HPDE6-E6E7 (cell line): ENCODE measurements at regions not wholly inside any gene's neighbourhood (a gene's known extent, or its start where the extent isn't known, plus 50 kb on each side); places are given as distances from the start of the nearest gene placed in this dataset.
"Not testable (repeated sequence)": the region's sequence is repeated elsewhere in the genome, so short reads cannot be mapped to it uniquely, and the experiment has no call there.

Experiments
- DNase-seq: peaks from one replicate; pipeline ENCODE4 v3.0.0; 2011; ENCODE audit warnings: missing footprints; ENCODE audit errors: extremely low spot score

DNA sequence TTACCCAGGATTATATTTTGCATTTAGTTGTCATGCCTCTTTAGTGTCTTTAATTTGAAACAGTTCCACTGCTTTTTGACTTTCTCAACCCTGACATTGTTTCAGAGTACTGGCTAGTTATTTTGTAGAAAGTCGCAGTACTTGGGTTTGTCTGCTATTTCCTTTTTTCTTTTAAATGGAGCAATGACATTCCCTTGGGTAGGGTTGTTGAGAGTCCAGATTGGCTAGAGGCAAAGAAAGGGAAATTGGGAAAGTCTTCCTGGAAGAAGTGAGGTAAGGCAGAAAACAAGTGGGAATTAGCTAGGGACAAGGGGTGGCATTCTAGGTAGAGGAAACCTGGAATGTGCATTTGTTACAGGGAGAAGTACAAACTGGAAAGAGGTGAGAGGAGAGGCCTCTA lies 245.9 kb downstream of the EMP1 start:
- DNase-seq: no peak

DNA sequence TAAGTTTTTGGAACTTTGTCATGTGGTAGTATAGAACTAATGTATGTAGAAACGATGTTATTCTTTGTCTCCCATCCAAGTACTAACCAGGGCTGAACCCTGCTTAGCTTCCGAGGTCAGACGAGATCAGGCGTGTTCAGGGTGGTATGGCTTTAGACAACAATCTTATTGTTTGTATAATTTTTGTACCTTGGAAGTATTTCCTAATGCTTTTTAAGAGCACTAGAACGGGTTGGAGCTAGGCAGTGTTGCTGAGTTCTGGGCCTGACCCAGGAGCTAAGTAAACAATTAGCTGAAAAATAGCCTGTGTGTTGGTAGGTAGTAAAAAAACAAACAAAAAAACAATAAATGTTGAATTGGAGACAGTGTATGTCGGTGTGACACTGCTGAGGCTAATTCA lies 244.3 kb downstream of the EMP1 start:
- no peak for DNase-seq

DNA sequence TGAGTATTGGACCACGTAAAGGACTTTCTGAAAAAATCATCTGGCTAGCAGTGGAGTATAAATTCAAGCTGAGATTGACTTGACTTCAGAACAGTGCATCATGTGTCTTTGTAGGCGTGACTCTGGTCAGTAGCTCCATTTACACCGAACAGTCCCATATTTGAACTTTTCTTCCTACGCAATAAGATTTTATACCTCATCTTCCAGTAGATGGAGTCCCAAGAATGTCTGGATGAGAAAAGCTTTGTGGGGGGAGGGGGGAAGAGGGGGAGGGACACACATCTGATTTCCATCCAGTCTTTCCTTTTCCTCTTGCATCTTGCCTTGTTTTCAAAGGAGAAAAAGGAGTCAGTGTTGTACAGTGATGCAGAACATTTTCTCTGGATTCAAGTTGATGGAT lies 241.0 kb downstream of the EMP1 start:
- DNase-seq: no peak

DNA sequence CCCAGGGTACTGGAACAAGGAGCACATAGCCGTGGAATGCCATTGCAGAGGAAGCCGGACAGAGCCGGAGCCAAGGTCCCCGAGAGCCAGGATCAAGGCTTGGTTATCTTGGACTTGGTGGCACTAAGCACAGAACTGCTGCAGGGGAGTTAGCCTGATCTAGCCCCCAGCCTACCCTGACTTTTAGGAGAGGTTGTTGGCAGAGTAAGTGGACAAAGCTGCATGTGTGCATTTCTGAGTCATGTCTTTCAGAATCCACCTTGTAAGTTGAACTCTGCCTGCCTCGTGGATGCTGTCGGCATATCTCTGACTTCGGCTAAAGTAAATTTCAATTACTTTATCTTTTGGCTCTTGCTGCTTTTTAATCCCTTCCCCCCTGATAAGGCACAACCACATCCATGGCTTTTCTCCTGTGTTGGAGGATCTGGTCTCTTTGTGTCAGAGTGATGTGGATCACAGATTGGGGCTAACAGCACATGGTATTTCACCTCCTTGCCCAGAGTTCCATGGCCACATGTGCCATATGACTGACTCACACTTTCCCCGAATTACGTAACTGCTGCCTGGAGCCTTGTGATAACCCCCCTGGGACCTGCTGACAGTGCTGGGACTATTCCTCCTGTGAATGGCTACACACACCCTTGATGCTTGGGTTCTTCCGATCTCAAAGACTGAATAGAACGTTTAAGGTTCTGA lies 240.3 kb downstream of the EMP1 start:
- DNase-seq: no peak

DNA sequence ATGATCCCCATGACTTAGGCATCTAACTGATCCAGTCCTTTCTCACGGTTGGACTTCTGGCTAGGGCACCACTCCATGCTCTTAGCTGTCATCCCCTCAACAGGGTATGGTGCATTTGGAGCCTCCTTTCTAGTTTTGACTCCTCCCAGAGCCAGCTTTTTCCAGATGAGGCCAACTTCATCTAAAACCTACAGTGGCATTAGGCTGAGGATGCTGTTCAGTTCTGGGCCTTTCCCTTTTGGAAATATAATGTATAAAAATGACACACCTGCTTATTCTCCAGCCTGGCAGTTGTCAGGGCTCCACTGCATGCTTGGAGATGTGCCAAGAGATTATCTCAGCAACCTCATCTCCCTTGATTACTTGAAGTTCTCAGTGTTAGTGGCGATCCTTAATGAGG lies 239.7 kb downstream of the EMP1 start:
- no peak for DNase-seq

DNA sequence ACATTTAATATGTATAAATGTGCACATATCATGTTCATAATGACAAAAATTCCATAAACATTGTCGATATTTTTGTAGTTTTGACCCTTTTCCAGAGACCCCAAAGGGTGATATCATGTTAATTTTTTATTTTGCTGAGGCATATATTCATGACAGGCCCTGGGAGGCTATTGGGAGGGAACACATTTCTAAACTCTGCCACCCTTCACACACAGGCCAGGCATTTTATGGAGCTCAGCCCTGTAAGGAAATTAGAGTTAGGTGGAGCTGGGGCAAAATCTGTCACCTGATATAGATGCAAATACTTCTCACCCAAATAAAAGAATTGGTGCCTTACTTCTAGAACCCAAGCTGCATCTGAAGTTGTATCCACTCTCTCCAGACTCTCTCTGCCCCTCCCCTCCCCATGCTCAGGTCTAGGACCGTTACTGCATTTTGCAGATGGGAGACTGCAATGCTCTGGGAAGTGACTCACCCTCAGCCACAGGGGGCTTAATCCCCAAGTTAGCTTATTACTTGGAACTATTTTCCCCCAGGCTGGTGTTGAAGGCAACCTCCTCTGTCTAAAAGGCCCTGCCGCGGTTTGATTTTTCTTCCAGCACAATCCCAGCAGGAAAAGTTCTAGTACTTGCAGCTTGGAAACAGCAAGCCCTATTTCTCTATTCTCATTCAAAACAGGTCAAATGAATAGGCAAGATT lies 238.9 kb downstream of the EMP1 start:
- DNase-seq: no peak

DNA sequence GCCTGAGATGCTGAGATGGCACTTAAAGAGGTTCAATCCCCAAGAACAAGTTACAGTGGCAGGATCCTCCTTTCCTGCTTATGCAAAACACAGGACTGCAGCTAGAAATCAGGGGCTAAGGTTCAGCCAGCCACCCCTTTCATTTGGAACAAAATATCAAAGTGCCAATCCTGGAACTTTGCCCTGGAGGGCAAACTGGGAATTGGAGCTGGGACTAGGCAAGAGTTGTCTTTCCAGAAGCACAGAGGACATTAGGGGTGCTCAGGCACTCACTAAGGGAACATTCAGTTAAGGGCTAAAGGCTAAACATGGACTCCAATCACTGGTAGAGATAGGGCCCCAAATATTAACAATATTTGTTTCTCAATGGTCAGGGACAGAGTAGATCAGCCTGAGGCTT lies 237.2 kb downstream of the EMP1 start:
- DNase-seq: no peak

DNA sequence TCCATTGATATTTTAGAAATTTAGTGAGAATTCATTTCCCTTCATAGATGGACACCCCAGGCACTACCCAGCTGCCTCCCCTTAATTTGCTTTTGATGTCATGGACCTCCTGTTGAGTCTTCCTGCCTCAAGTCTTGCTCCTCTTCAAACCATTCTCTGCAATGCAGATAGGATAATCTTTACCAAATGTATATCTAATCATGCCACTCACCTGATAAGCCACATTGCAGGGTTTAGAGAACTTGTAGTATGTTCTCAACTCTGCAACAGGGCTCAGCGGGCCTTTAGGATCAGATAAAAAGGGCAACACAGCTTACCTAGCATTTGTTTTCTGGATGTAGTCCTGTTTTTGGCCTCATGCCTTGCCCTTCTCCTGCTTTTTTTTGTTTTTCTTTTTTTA lies 234.5 kb downstream of the EMP1 start:
- no peak for DNase-seq

DNA sequence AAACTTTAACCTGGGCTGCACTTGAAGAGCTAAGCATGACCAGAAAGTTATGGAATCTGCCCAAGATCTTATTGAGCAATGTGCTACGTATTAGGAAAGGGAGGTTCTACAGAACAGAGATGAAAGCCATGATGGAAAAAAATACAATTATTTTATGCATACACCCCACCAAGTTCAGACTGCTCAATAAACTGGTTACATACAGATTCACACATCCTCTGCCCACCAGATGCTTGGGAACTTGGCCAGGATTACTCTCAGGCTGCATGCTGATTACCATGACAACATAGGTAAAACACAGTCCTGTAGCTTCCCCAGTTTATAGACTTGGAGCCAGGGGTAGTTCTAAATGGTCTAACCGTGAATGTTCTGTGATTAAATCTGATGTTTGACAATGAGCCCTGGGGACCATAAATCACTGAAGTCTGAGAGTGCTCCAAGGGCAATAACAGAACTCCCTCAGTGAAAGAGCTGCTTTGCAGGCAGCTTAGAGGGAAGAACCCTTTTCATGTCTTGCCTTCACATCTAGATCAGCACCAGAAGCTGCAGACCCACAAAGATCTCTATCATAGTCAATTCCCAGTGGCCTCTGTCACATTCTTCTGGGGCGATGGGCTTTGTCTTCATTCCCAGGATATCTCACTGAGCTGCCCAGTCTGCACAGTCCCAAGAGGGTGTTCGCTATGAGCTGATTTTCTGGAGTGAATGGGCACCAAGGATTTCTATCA lies 232.2 kb downstream of the EMP1 start:
- no peak for DNase-seq

DNA sequence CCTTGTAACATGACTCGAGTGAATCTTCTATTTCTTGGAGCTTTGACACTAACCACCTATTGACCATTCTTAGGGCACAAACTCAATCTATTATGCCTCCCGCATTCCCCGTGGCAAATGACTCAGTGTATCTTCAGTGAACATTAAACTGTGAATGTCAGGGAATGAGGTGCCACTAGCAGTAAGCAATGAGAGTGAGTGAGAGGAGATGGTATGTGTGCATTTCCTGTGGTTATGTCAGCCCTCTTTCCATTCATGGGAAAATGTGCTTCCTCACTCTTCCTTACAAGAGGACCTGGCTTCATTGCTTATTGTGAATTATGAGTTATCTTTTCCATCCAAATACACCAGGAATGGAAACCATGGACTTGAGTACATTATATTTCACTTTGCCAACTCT lies 229.2 kb downstream of the EMP1 start:
- DNase-seq: no peak

DNA sequence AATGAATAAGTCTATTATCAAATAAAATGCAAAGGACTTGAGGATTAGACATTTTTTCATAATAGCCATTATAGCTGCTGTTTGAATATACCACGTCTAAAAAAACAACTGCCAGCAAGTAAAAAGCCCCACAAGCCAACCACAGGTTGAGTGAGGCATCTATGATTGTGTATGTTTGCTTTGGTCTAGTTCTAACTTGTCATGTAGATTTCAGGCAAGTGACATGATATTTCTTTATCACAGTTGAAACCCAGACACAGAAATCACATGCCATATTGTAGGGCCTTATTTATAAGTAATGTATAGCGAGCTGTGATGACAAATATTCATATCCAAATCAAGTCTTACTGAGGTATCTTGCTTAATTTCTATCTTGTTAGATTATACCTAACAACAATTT lies 225.8 kb downstream of the EMP1 start:
- no peak for DNase-seq

DNA sequence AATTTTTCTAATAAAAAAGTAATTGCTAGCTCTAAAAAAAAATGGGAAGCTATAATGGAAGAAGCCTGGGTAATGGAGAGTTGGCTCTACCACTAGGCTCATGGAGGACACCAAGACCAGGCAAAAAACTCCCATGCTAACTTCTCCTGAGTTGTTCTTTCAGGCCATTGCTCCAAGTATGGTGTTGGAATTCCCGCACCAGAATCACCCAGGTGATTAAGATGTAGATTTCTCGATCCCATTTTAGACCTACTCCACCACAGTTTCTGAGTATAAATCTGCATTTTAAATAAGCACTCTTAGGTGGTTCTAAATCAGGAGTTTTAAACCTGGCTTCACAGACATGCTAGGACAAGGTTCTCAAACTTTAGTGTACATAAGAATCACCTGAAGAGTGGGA lies 221.0 kb downstream of the EMP1 start:
- no peak for DNase-seq

DNA sequence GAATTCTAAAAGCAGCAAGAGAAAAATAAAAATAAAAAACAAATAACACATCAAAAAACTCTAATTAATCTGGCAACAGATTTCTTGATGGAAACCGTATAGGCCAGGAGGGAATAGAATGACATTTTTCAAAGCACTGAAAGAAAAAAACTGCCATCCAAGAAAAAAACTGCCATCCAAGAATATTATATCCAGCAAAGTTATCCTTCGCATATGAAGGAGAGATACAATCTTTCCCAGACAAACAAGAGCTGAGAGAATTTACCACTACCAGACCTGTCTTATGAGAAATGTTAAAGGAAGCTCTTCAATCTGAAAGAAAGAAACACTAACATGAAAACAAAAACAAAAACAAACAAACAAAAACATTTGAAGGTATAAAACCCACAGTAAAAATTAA lies 214.8 kb downstream of the EMP1 start:
- no peak for DNase-seq

DNA sequence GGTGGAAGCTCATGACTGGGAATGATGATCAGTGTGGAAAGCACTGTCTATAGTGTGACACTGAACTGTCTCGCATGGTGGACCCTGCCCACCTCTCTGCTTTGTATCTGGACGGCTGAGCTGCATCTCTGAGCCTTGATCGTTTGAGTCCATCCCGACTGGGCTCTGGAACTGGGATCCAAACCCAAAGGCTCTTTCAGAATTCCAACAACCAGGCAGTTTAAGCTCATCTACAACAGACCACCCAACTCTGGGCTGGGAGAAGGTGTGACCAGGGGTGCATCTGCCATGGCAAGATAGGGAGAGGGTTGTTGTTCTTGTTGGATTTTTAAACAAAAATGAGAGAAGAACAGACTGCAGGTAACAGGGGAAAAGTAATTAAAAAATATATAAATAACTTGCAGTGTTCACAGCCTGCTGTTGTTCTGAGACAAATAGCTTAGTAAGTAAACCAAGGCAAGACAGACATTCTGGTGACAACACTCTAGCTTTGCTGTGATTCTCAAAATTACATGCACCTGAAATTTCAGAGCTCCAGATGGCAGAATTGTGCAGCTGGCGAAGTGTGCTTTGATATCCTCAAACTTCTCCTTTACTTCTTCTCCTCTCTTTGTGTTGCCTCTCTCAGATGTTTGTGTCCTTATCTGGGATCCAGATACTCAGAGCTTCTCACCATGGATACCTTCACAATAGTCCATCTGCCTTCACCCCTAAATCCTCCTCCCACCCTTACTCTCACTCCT lies 209.6 kb downstream of the EMP1 start:
- no peak for DNase-seq

DNA sequence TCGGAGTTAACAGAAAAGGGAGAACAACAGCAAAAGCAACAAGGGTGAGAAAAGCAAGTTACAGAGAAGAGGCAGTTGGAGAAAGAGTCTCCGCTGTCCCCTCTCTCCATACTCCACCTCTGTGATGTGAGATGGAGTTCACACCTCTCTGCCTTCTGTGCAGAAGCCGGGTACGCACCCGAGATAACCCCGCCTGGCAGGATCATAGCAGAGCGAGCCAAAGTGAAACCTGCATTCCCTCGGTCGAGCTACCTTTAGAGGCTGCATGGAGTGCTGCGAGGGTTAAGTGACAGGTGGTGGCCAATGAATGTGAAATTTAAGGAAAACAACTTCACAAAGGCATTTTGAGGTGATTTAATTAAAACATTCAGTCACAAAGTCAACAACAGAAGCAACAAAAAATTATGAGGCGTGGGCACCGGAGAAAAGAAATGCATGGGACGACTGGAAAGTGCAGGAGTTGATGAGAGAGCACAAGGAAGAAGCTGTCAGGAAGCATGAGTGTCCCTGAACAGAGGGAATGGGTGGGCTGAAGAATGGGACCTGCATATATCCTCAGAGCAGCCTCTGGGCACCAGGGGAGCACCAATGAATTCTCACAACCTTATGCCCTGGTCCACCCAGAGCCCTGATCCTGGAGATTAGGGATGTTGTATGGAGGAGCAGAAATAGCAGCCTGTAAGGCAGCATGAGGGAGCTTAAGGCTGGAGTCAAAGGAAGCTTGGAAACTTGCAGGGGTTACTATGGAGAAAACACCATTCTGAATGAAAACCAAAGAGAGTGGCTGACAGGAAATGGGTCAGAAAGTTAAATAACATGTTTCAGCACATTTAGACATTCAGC lies 208.3 kb downstream of the EMP1 start:
- DNase-seq: no peak

DNA sequence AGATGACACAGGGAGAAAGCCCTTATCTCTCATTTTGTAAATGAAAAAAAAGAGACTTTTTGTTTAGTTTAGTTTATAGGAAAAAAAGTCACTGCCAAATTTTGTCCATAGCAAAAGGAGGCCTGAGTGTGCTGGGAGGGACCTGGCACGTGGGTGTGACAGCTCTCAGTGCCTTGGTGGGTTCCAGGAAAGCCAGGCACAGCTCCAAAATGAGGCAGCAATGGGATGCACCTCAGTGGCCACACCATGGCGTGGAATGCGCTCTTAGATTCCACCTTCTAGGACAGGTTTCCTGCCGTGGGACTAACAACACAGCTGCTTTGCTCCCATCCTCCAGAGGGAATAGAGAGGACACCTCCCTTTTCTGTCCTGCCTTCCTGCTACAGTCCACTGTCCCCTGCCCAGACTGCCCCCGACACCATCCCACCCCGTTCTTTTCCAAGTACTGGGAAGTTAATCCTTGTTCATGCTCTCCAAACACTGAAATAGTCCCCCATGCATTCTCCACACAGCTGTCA lies 207.6 kb downstream of the EMP1 start:
- no peak for DNase-seq

DNA sequence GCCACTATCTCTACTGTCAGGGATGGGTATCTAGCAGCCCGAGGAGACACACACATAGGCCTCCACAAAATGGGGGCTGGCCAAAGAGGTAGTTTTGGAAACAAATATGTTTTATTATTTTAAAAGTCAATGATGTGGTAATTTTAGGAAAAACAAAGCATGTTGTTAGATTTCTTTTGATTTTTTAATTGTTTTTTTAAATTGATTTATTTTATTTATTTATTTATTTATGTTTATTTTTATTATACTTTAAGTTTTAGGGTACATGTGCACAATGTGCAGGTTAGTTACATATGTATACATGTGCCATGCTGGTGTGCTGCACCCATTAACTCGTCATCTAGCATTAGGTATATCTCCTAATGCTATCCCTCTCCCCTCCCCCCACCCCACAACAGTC lies 194.8 kb downstream of the EMP1 start:
- DNase-seq: not testable (repeated sequence)

DNA sequence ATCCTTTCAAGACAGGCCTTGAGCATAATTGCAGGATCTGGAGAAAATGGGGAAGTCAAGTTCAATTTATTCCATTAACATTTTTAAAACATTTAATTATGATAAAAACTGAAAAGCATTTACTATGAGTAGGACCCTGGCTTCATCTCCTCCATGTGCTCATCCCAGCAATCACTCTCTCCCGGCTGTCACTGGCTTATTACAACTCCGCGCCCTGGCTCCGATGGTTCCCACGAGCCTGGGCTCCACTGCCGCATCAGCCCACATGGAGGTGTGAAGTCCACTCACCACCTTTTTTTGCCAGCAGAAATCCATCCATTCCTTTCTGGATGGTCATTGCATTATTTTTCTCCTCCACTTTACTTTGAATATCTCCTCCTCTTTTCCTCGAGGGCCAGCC lies 194.4 kb downstream of the EMP1 start:
- no peak for DNase-seq

DNA sequence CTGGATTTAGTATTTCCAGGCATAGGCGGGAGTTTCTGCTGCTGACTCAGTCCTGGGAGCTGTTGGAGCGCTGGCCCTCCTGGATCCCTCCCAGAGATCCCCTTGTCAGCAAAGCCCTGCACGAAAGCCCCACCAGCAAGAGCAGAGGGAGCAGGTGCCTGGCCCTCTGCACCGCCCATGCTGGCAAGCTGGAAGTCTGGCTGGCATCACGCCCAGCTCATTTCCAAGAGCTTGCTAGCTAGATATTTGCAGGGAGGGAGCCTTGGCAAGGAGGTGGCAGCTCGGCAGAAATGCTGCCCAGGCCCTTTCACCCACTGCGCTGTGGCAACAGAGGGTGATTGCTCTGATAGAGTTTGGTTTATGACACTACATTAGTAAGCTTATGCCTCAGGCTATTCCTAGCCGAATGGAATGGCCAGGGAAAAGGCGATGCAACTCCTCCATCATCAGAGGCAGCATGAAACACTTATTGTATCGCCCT lies 193.9 kb downstream of the EMP1 start:
- DNase-seq: no peak

DNA sequence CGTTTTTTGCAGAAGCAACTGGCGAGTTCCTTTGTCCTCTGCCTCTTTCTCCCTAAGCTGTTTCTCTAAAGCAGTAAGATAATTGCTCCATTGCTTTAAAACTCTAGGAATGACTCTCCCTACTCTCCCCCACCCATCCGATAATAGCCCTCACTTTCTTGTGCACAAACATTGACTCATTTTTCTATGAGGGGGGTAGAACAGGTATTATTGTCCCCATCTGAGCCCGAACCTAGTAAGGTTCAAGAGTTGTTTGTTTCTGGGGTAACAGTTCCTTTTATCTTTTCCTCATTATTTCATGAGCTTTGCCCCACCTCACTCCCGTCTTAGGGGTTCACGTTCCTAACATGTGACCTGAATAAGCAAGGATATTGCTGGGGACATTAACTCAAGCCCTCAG lies 190.6 kb downstream of the EMP1 start:
- DNase-seq: no peak
